Ovary (tissue), 7 donors: ENCODE measurements at regions not wholly inside any gene's neighbourhood (a gene's known extent, or its start where the extent isn't known, plus 50 kb on each side); places are given as distances from the start of the nearest gene placed in this dataset.

Experiments
- DNase-seq, 5 donors: peaks; one replicate each; pipeline ENCODE4 v3.0.0-alpha.2; 2019 to 2020
- H3K27ac ChIP-seq, 2 donors: fragments of 200-600 bp; one replicate each; pipeline versions ENCODE4 v1.5.1 to v1.8.0; 2019 to 2022
- H3K27me3 ChIP-seq: fragments of 200-600 bp; one replicate; pipeline ENCODE4 v1.8.0; 2022
- H3K36me3 ChIP-seq: fragments of 200-600 bp; sonication (generic); one replicate; pipeline ENCODE4 v1.5.1; 2019
- H3K4me1 ChIP-seq: one replicate; pipeline ENCODE4 v1.8.1; 2013; ENCODE audit warnings: mild to moderate bottlenecking, moderate library complexity; ENCODE audit not compliant: insufficient read depth
- H3K4me3 ChIP-seq: fragments of 200-600 bp; sonication (generic); one replicate; pipeline ENCODE4 v1.5.1; 2017
- H3K9me3 ChIP-seq, 2 donors: fragments of 200-600 bp in 1 of 2; sonication (generic) in 1 of 2; one replicate each; pipeline versions ENCODE4 v1.5.1 to v1.8.1; 2013 to 2019; ENCODE audit warnings: mild to moderate bottlenecking in 1 of 2, moderate library complexity in 1 of 2
- CTCF ChIP-seq, 3 donors: fragments of 450-650 bp in 2 of 3; fragments of 200-600 bp in 1 of 3; IDR thresholded peaks; one replicate each; pipeline versions ENCODE4 v1.5.1 to v1.8.0; 2016 to 2022; ENCODE audit warnings: antibody characterized with exemption in 3 of 3, mild to moderate bottlenecking in 1 of 3
- EP300 ChIP-seq: sonication (generic); formaldehyde crosslinking; IDR thresholded peaks from one replicate; pipeline ENCODE4 v1.6.1; 2017; ENCODE audit warnings: antibody characterized with exemption
- POLR2A ChIP-seq: fragments of 450-650 bp; IDR thresholded peaks from one replicate; pipeline ENCODE4 v1.6.1; 2017; ENCODE audit warnings: antibody characterized with exemption, mild to moderate bottlenecking, moderate library complexity
- WGBS, 3 donors: extraction: QIAGEN DNeasy Blood & Tissue Kit in 1 of 3; methylation state at CpG; one replicate each; pipeline versions ENCODE4 v1.1.5 to v1.1.7; 2013 to 2017; 5-methylcytosine and 5-hydroxymethylcytosine counted together
- intact Hi-C, 4 donors: fragments of 100-400 bp; cut with DNase I; formaldehyde crosslinking; loops; one replicate each; pipeline versions ENCODE4 v1.11.0 to v1.15.1; 2022 to 2023
- donor health status: DM: no; HTN: no; CAD: no; lungs with moderate emphysema.
- donor health status: DM: no; HTN: no; CAD: no.
- donor health status: Bipolar disorder and iron deficiency.
- donor health status: DM: no; HTN: no; CAD: no.
- donor health status: DM: yes; HTN: yes; CAD: no.

- no peak for TF ChIP-seq CTCF (IDR thresholded peaks at IDR 0.05)
- no peak for TF ChIP-seq POLR2A
- no peak for TF ChIP-seq EP300
- Histone ChIP-seq H3K27ac (no peak overlapping the region), H3K36me3 (no peaks in the 10 kb centered on the region), H3K27me3 (no peaks in the 10 kb centered on the region), H3K9me3 (no peaks in the 10 kb centered on the region), H3K4me3 (no peak overlapping the region), H3K4me1 (no peaks in the 10 kb centered on the region)
- intact Hi-C loops = no loop called here
- WGBS, 3 donors = 90 to 94% (median 92%) methylated on average over 3 of the region's 3 CpGs
- DNase-seq = no peak
These were observed 1209.3 kb downstream of the NSUN3 start for GRCh38 chr3:95272166-95272565.

GRCh38 chr3:95272781-95273180 is 1209.9 kb downstream of the NSUN3 start:
- H3K27me3 ChIP-seq = no peaks in the 10 kb centered on the region
- H3K9me3 ChIP-seq = no peaks in the 10 kb centered on the region
- no peak overlapping the region for H3K4me3 ChIP-seq
- no peak for DNase-seq
- H3K36me3 ChIP-seq = no peaks in the 10 kb centered on the region
- WGBS, 3 donors = 92 to 97% (median 93%) methylated on average over 2 of the region's 2 CpGs
- H3K4me1 ChIP-seq = no peaks in the 10 kb centered on the region
- no peak overlapping the region for H3K27ac ChIP-seq
- no peak for TF ChIP-seq POLR2A
- intact Hi-C loops = no loop called here

GRCh38 chr3:95277613-95278012 is 1214.8 kb downstream of the NSUN3 start:
- TF ChIP-seq EP300 (no peak), POLR2A (no peak), CTCF (IDR thresholded peaks at IDR 0.05) (no peak)
- Histone ChIP-seq H3K9me3 (peaks cover 0 to 4% of the 10 kb centered on the region in 2 donors), H3K27ac (no peak overlapping the region), H3K4me3 (no peak overlapping the region), H3K4me1 (no peaks in the 10 kb centered on the region), H3K27me3 (no peaks in the 10 kb centered on the region), H3K36me3 (no peaks in the 10 kb centered on the region)
- WGBS, 3 donors = 35 to 46% (median 46%) methylated on average over 3 of the region's 3 CpGs
- intact Hi-C loops = no loop called here
- no peak for DNase-seq

GRCh38 chr3:95280711-95281352 is 1218.0 kb downstream of the NSUN3 start:
- no peak for DNase-seq
- TF ChIP-seq EP300 = no peak
- no peak for TF ChIP-seq CTCF (IDR thresholded peaks at IDR 0.05)

GRCh38 chr3:95289295-95289694 is 1226.4 kb downstream of the NSUN3 start:
- Histone ChIP-seq H3K36me3 (no peaks in the 10 kb centered on the region), H3K4me1 (no peaks in the 10 kb centered on the region), H3K27me3 (no peaks in the 10 kb centered on the region), H3K27ac (no peak overlapping the region), H3K9me3 (no peaks in the 10 kb centered on the region), H3K4me3 (no peak overlapping the region)
- no peak for DNase-seq
- 52 to 78% (median 57%) methylated on average over 2 of the region's 2 CpGs for WGBS, 3 donors
- intact Hi-C loops = no loop called here
- TF ChIP-seq POLR2A (no peak), CTCF (IDR thresholded peaks at IDR 0.05) (no peak), EP300 (no peak)

More at GRCh38 chr3:95280711-95281352, 1218.0 kb downstream of the NSUN3 start:
- Histone ChIP-seq H3K4me3 (no peak overlapping the region), H3K9me3 (peaks cover 0 to 4% of the 10 kb centered on the region in 2 donors), H3K36me3 (no peaks in the 10 kb centered on the region), H3K4me1 (no peaks in the 10 kb centered on the region), H3K27ac (no peak overlapping the region), H3K27me3 (no peaks in the 10 kb centered on the region)
- WGBS, 3 donors = 8 to 13% (median 12%) methylated on average over 3 of the region's 3 CpGs
- intact Hi-C loops = no loop called here
